ENCODE measurements at regions not wholly inside any gene's neighbourhood (a gene's known extent, or its start where the extent isn't known, plus 50 kb on each side); places are given as distances from the start of the nearest gene placed in this dataset.
"Not testable (repeated sequence)": the region's sequence is repeated elsewhere in the genome, so short reads cannot be mapped to it uniquely, and the experiment has no call there.

DNA sequence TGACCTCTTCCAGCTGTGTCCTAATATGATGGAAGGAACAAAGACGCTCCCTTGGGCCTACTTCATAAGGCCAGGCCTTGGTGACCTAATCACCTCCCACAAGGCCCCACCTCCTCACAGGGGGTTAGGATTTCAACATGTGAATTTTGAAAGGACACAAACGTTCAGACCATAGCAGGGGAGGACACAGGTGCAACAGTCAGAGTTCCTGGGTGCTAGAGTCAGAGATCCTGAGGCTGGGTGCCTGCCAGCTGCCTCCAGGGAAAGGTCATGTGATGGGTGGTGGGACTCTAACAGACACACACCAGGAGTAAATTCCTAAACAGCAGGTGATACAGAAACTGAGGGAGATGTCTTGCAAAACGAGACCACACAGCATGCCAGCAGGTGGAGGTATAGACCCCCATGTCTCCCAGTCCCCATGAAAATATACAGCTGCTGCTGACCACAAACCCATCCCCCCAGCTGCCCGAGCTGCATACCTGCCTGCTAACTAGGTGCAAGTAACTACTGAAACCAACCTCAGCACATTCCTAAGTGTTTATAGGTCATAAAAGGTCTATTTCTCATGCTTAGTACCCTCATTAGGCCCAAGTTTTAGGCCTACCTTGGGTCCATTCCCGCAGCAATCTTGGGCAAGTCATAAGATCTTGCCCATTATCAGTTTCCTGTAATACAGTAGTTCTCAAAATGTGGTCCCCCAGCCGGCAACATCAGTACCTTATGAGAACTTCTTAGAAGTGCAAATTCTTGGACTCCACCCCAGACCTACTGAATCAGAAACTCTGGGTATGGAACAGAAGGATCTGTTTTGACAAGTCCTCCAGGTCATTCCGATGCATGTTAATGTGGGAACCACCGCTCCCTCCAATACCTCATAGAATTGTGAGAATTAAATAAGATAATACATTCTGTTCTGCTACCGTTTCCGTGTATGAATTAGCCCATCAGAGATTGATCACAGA is 245.3 kb downstream of the ENC1 start:
- 64 to 66% methylated on average over 10 of the region's 10 CpGs for WGBS, 2 donors
- H3K36me3 ChIP-seq (ENCODE audit: control insufficient read depth in 2 of 2, insufficient read depth in 2 of 2, low read length in 1 of 2), result no peaks in the 10 kb centered on the region

DNA sequence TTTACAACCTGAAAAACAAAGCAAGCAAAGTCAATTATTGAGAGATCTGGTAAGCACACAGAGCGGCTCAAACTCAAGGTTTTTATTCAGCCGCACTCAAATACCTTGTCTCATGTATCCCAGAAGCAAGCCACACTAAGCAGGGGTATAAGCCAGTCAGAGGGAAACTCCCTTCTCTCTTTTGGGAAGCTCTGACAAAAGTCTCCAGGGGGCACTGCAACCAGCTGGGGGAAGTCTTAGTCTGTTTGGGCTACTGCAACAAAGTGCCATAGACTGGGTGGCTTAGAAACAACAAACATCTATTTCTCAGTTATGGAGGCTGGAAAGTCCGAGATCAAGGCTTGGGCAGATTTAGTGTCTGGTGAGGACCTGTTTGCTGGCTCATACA is 246.0 kb downstream of the ENC1 start:
- no peak overlapping the region for H3K4me3 ChIP-seq (ENCODE audit: low read depth in 1 of 2, low read length in 2 of 2)
- no peaks in the 10 kb centered on the region for H3K36me3 ChIP-seq (ENCODE audit: control insufficient read depth in 2 of 2, insufficient read depth in 2 of 2, low read length in 1 of 2)
- no peaks in the 10 kb centered on the region for H3K27me3 ChIP-seq (ENCODE audit: control insufficient read depth in 1 of 2, insufficient read depth in 2 of 2, low read length in 2 of 2)
- WGBS, 2 donors, result 93 to 95% methylated on average over 3 of the region's 3 CpGs
- peaks cover 0 to 4% of the 10 kb centered on the region in 2 donors for H3K4me1 ChIP-seq (ENCODE audit: control insufficient read depth in 2 of 2, insufficient read depth in 2 of 2, low read length in 1 of 2)
- H3K9me3 ChIP-seq (ENCODE audit: control insufficient read depth in 2 of 2, insufficient read depth in 1 of 2, low read depth in 1 of 2, low read length in 1 of 2), result peaks cover 0 to 2% of the 10 kb centered on the region in 2 donors
- peak overlapping the region in 1 of 2 donors; percentile 35 for H3K27ac ChIP-seq (ENCODE audit: low read depth in 2 of 2, low read length in 1 of 2)

More for the DNA sequence above, 245.3 kb downstream of the ENC1 start:
- Histone ChIP-seq H3K27me3 (ENCODE audit: control insufficient read depth in 1 of 2, insufficient read depth in 2 of 2, low read length in 2 of 2) (no peaks in the 10 kb centered on the region), H3K27ac (ENCODE audit: low read depth in 2 of 2, low read length in 1 of 2) (peak overlapping the region in 1 of 2 donors; percentile 35), H3K4me3 (ENCODE audit: low read depth in 1 of 2, low read length in 2 of 2) (no peak overlapping the region), H3K4me1 (ENCODE audit: control insufficient read depth in 2 of 2, insufficient read depth in 2 of 2, low read length in 1 of 2) (peaks cover 0 to 4% of the 10 kb centered on the region in 2 donors), H3K9me3 (ENCODE audit: control insufficient read depth in 2 of 2, insufficient read depth in 1 of 2, low read depth in 1 of 2, low read length in 1 of 2) (peaks cover 0 to 2% of the 10 kb centered on the region in 2 donors)

DNA sequence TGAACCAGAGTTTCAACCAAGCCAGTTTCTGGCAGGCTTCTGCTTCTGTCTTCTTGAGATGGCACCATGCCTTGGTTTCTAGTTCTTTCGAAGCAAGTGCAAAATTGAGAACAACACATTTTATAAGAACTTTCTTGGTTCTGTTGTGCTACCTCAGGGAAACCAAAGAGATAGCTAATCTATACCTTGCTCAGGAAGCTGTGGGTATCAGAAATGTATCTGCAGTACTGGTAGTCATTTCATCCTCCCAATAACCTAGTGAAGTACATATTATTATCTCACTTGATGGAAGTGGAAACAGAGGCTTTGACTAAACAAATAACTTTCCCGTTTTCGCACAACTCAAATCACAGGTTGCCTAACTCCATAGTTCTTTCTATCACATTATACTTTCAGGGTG is 246.6 kb downstream of the ENC1 start:
- Histone ChIP-seq H3K4me1 (ENCODE audit: control insufficient read depth in 2 of 2, insufficient read depth in 2 of 2, low read length in 1 of 2) (peaks cover 0 to 4% of the 10 kb centered on the region in 2 donors), H3K27ac (ENCODE audit: low read depth in 2 of 2, low read length in 1 of 2) (no peak overlapping the region), H3K27me3 (ENCODE audit: control insufficient read depth in 1 of 2, insufficient read depth in 2 of 2, low read length in 2 of 2) (no peaks in the 10 kb centered on the region), H3K9me3 (ENCODE audit: control insufficient read depth in 2 of 2, insufficient read depth in 1 of 2, low read depth in 1 of 2, low read length in 1 of 2) (no peaks in the 10 kb centered on the region), H3K4me3 (ENCODE audit: low read depth in 1 of 2, low read length in 2 of 2) (no peak overlapping the region), H3K36me3 (ENCODE audit: control insufficient read depth in 2 of 2, insufficient read depth in 2 of 2, low read length in 1 of 2) (no peaks in the 10 kb centered on the region)
- 72 to 82% methylated on average over 3 of the region's 3 CpGs for WGBS, 2 donors

DNA sequence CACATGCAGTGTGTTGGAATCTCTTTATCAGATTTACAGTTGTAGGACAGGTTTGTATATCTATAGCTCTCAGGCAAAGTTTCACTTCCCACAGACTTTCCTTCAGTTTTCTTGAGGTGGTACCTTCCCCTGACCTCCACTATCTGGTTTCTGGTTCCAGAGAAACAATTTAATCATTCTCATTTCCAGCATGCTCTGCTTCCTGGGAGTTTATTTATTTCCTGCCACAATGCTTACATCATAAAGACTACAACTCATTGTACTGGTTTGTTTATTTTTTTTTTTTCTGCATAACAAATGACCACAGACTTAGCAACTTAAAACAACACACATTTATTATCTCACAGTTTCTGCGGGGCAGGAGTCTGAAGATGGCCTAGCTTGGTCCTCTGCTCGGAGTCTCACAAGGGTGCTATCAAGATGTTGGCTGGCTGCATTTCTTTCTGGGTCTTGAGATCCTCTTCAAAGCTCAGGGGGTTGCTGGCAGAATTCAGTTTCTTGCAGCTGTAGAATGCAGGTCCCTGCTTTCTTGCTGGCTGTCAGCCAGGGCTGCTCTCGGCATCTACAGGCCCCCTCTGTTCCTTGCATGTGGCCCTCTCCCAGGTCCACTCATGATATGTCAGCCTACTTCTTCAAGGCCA is 247.7 kb downstream of the ENC1 start:
- Histone ChIP-seq H3K27ac (ENCODE audit: low read depth in 2 of 2, low read length in 1 of 2) (no peak overlapping the region), H3K4me1 (ENCODE audit: control insufficient read depth in 2 of 2, insufficient read depth in 2 of 2, low read length in 1 of 2) (peaks cover 0 to 4% of the 10 kb centered on the region in 2 donors), H3K9me3 (ENCODE audit: control insufficient read depth in 2 of 2, insufficient read depth in 1 of 2, low read depth in 1 of 2, low read length in 1 of 2) (no peaks in the 10 kb centered on the region), H3K36me3 (ENCODE audit: control insufficient read depth in 2 of 2, insufficient read depth in 2 of 2, low read length in 1 of 2) (no peaks in the 10 kb centered on the region), H3K4me3 (ENCODE audit: low read depth in 1 of 2, low read length in 2 of 2) (no peak overlapping the region), H3K27me3 (ENCODE audit: control insufficient read depth in 1 of 2, insufficient read depth in 2 of 2, low read length in 2 of 2) (no peaks in the 10 kb centered on the region)
- WGBS, 2 donors, result 74 to 79% methylated on average over 3 of the region's 3 CpGs

DNA sequence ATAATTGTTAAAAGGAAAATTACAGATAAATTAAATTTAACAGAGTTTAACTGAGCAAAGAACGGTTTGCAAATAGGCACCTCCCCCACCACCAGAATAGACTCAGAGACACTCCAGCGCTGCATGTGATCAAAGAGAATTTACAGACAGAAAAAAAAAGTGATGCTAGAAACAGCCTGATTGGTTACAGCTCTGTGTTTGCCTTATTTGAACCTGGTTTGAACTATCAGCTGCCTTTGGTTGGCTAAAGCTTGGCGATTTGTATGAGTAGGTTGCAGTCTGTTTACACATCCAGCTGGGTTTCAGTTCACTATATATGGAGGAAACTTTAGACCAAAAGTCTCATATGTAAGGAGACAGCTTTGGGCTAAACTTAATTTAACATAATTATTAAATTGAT is 249.1 kb downstream of the ENC1 start:
- no peak overlapping the region for H3K4me3 ChIP-seq (ENCODE audit: low read depth in 1 of 2, low read length in 2 of 2)
- H3K36me3 ChIP-seq (ENCODE audit: control insufficient read depth in 2 of 2, insufficient read depth in 2 of 2, low read length in 1 of 2), result no peaks in the 10 kb centered on the region
- WGBS, 2 donors, result 86 to 87% methylated on average over 3 of the region's 3 CpGs
- no peaks in the 10 kb centered on the region for H3K9me3 ChIP-seq (ENCODE audit: control insufficient read depth in 2 of 2, insufficient read depth in 1 of 2, low read depth in 1 of 2, low read length in 1 of 2)
- peaks cover 0 to 4% of the 10 kb centered on the region in 2 donors for H3K4me1 ChIP-seq (ENCODE audit: control insufficient read depth in 2 of 2, insufficient read depth in 2 of 2, low read length in 1 of 2)
- no peaks in the 10 kb centered on the region for H3K27me3 ChIP-seq (ENCODE audit: control insufficient read depth in 1 of 2, insufficient read depth in 2 of 2, low read length in 2 of 2)
- H3K27ac ChIP-seq (ENCODE audit: low read depth in 2 of 2, low read length in 1 of 2), result no peak overlapping the region

DNA sequence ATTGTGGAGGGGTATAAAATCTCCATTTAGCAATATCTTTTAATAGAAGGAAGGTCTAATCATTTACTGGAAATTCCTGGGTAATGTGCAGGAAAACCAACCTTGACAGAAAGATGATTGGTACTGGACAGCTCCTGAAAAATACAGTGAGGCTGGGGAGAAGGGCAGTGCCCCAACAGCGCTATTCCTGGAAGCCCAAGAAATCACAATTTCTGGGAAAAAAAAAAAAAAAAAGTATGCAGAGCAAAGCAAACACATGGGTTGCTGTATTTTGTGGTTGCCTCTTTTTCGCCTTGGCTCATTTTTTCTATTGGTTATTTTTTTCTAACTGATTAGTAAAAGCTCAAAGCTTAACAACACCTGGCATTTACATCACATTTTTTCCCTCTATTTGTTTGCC is 249.7 kb downstream of the ENC1 start:
- WGBS, 2 donors, result 87 to 90% methylated on average over 2 of the region's 2 CpGs
- Histone ChIP-seq H3K4me1 (ENCODE audit: control insufficient read depth in 2 of 2, insufficient read depth in 2 of 2, low read length in 1 of 2) (peaks cover 0 to 4% of the 10 kb centered on the region in 2 donors), H3K27me3 (ENCODE audit: control insufficient read depth in 1 of 2, insufficient read depth in 2 of 2, low read length in 2 of 2) (no peaks in the 10 kb centered on the region), H3K9me3 (ENCODE audit: control insufficient read depth in 2 of 2, insufficient read depth in 1 of 2, low read depth in 1 of 2, low read length in 1 of 2) (no peaks in the 10 kb centered on the region), H3K27ac (ENCODE audit: low read depth in 2 of 2, low read length in 1 of 2) (no peak overlapping the region), H3K36me3 (ENCODE audit: control insufficient read depth in 2 of 2, insufficient read depth in 2 of 2, low read length in 1 of 2) (no peaks in the 10 kb centered on the region), H3K4me3 (ENCODE audit: low read depth in 1 of 2, low read length in 2 of 2) (no peak overlapping the region)

DNA sequence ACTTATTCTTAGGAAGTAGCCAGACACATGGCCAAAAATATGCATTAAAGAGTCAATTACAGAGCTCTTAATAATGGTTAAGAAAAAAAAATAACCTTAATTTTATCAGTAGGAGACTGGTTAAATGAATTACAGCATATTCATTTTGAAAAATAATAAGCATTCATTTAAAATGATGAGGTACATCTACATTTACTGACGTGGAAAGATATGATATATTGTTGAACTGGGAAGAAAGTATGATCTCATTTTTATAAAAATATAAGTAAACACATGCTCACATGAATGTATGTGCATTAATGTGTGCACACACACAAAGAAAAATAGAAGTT is 250.3 kb downstream of the ENC1 start:
- no peak overlapping the region for H3K4me3 ChIP-seq (ENCODE audit: low read depth in 1 of 2, low read length in 2 of 2)
- no peaks in the 10 kb centered on the region for H3K36me3 ChIP-seq (ENCODE audit: control insufficient read depth in 2 of 2, insufficient read depth in 2 of 2, low read length in 1 of 2)
- H3K9me3 ChIP-seq (ENCODE audit: control insufficient read depth in 2 of 2, insufficient read depth in 1 of 2, low read depth in 1 of 2, low read length in 1 of 2), result no peaks in the 10 kb centered on the region
- no peak overlapping the region for H3K27ac ChIP-seq (ENCODE audit: low read depth in 2 of 2, low read length in 1 of 2)
- H3K4me1 ChIP-seq (ENCODE audit: control insufficient read depth in 2 of 2, insufficient read depth in 2 of 2, low read length in 1 of 2), result peaks cover 0 to 4% of the 10 kb centered on the region in 2 donors
- WGBS, 2 donors, result 76 to 80% methylated on average over 1 of the region's 1 CpG
- no peaks in the 10 kb centered on the region for H3K27me3 ChIP-seq (ENCODE audit: control insufficient read depth in 1 of 2, insufficient read depth in 2 of 2, low read length in 2 of 2)

DNA sequence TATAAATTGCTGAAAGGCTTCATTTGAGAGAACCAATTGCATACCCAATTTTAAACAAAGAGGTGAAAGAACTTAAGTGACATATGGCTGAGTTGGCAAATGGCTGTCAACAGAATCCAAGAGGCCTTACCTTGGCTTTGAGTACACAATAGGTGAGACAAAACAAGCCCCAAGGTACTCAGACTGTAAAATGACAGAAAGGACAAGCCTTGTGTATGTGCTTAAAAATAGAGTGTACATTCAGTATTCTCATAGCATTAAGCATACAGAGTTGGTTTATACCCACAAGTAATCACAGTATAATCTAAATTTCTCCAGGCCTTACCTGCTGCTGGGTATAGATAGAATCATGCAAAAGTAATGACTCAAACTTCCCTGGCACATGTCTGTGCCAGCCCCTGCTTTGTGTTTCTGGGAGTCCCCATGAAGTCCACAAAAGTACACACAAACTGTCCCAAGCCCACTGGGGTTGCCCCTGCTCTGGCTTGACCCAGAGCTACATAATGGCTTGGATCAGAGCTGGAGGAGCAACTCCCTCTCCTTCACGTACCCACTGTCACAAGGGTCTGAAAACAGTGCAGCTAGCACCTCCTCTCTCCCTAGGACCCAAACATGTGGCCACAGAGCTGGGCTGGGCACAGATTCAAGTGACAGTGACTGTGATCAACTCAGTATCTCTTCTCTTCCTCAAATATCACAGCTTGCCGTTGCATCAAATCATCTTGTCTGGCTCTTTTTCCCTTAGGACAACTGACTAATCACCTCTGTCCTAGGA is 250.8 kb downstream of the ENC1 start:
- Histone ChIP-seq H3K36me3 (ENCODE audit: control insufficient read depth in 2 of 2, insufficient read depth in 2 of 2, low read length in 1 of 2) (no peaks in the 10 kb centered on the region), H3K27ac (ENCODE audit: low read depth in 2 of 2, low read length in 1 of 2) (no peak overlapping the region), H3K4me1 (ENCODE audit: control insufficient read depth in 2 of 2, insufficient read depth in 2 of 2, low read length in 1 of 2) (no peaks in the 10 kb centered on the region), H3K27me3 (ENCODE audit: control insufficient read depth in 1 of 2, insufficient read depth in 2 of 2, low read length in 2 of 2) (no peaks in the 10 kb centered on the region), H3K9me3 (ENCODE audit: control insufficient read depth in 2 of 2, insufficient read depth in 1 of 2, low read depth in 1 of 2, low read length in 1 of 2) (no peaks in the 10 kb centered on the region), H3K4me3 (ENCODE audit: low read depth in 1 of 2, low read length in 2 of 2) (no peak overlapping the region)
- 53 to 55% methylated on average over 2 of the region's 2 CpGs for WGBS, 2 donors

DNA sequence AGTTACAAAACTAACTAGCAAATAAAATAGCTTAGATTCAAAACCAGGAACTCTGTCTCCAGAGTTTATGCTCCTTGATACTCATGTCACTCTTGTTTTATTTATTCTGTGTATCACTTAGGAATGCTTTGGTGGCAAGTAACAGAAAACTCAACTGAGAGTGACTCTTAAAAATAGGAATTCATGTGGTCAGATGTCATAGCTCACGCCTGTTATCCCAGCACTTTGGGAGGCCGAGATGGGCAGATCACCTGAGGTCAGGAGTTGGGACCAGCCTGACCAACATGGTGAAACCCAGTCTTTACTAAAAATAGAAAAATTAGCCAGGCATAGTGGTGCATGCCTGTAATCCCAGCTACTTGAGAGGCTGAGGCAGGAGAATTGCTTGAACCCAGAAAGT is 252.1 kb downstream of the ENC1 start:
- H3K27me3 ChIP-seq (ENCODE audit: control insufficient read depth in 1 of 2, insufficient read depth in 2 of 2, low read length in 2 of 2); H3K4me1 ChIP-seq (ENCODE audit: control insufficient read depth in 2 of 2, insufficient read depth in 2 of 2, low read length in 1 of 2); H3K9me3 ChIP-seq (ENCODE audit: control insufficient read depth in 2 of 2, insufficient read depth in 1 of 2, low read depth in 1 of 2, low read length in 1 of 2); H3K27ac ChIP-seq (ENCODE audit: low read depth in 2 of 2, low read length in 1 of 2); H3K36me3 ChIP-seq (ENCODE audit: control insufficient read depth in 2 of 2, insufficient read depth in 2 of 2, low read length in 1 of 2); H3K4me3 ChIP-seq (ENCODE audit: low read depth in 1 of 2, low read length in 2 of 2): not testable (repeated sequence)
- 88 to 89% methylated on average over 2 of the region's 2 CpGs for WGBS, 2 donors
